Neutrophil (primary cell): ENCODE measurements at regions not wholly inside any gene's neighbourhood (a gene's known extent, or its start where the extent isn't known, plus 50 kb on each side); places are given as distances from the start of the nearest gene placed in this dataset.

ENCODE experiments used
- H3K27ac ChIP-seq: fragments of 200-600 bp; sonication (generic); 2 replicates; pipeline ENCODE4 v1.5.1; 2016; ENCODE audit warnings: mild to moderate bottlenecking, moderate library complexity
- H3K27me3 ChIP-seq: fragments of 200-600 bp; sonication (generic); 2 replicates; pipeline ENCODE4 v1.6.0; 2016; ENCODE audit warnings: mild to moderate bottlenecking
- H3K36me3 ChIP-seq: fragments of 200-600 bp; sonication (generic); 2 replicates; pipeline ENCODE4 v1.5.1; 2017
- H3K4me1 ChIP-seq, 2 experiments: fragments of 200-600 bp in 1 of 2; sonication (generic) in 1 of 2; 1 replicate in 1 of 2; 2 replicates in 1 of 2; pipeline versions ENCODE4 v1.5.1 to v1.6.1; 2013 to 2016; ENCODE audit warnings: low read depth in 1 of 2, low read length in 1 of 2, mild to moderate bottlenecking in 1 of 2, moderate library complexity in 1 of 2; ENCODE audit not compliant: control insufficient read depth in 1 of 2, insufficient read depth in 1 of 2
- H3K4me3 ChIP-seq, 2 experiments: fragments of 200-600 bp in 1 of 2; sonication (generic) in 1 of 2; 1 replicate in 1 of 2; 2 replicates in 1 of 2; pipeline ENCODE4 v1.5.1; 2013 to 2016; ENCODE audit warnings: low read depth in 1 of 2, low read length in 1 of 2, mild to moderate bottlenecking in 1 of 2, moderate library complexity in 1 of 2
- H3K9me3 ChIP-seq: fragments of 200-600 bp; sonication (generic); 2 replicates; pipeline ENCODE4 v1.5.1; 2016
- TF ChIP-seq, protein P1 (sequence below): fragments of 200-600 bp; sonication (generic); IDR thresholded peaks from 2 replicates; pipeline ENCODE4 v1.5.1; 2016; ENCODE audit warnings: antibody characterized with exemption

- no peak overlapping the region for H3K27ac ChIP-seq
- H3K4me3 ChIP-seq, result no peak overlapping the region
- no peaks in the 10 kb centered on the region for H3K27me3 ChIP-seq
- TF ChIP-seq, protein P1, sequence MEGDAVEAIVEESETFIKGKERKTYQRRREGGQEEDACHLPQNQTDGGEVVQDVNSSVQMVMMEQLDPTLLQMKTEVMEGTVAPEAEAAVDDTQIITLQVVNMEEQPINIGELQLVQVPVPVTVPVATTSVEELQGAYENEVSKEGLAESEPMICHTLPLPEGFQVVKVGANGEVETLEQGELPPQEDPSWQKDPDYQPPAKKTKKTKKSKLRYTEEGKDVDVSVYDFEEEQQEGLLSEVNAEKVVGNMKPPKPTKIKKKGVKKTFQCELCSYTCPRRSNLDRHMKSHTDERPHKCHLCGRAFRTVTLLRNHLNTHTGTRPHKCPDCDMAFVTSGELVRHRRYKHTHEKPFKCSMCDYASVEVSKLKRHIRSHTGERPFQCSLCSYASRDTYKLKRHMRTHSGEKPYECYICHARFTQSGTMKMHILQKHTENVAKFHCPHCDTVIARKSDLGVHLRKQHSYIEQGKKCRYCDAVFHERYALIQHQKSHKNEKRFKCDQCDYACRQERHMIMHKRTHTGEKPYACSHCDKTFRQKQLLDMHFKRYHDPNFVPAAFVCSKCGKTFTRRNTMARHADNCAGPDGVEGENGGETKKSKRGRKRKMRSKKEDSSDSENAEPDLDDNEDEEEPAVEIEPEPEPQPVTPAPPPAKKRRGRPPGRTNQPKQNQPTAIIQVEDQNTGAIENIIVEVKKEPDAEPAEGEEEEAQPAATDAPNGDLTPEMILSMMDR, result no peak
- no peaks in the 10 kb centered on the region for H3K9me3 ChIP-seq
- no peaks in the 10 kb centered on the region for H3K36me3 ChIP-seq
- H3K4me1 ChIP-seq, result no peaks in the 10 kb centered on the region
These were observed 509.7 kb downstream of the TDRD15 start for GRCh38 chr2:21633466-21633865.

GRCh38 chr2:21633911-21634310 is 510.1 kb downstream of the TDRD15 start:
- H3K27me3 ChIP-seq, result no peaks in the 10 kb centered on the region
- H3K36me3 ChIP-seq, result no peaks in the 10 kb centered on the region

GRCh38 chr2:21640046-21640445 is 516.3 kb downstream of the TDRD15 start:
- TF ChIP-seq, protein P1, result no peak

More at GRCh38 chr2:21633911-21634310, 510.1 kb downstream of the TDRD15 start:
- Histone ChIP-seq H3K4me3 (no peak overlapping the region), H3K27ac (no peak overlapping the region), H3K9me3 (no peaks in the 10 kb centered on the region), H3K4me1 (no peaks in the 10 kb centered on the region)
- TF ChIP-seq, protein P1, result no peak

GRCh38 chr2:21642647-21643046 is 518.9 kb downstream of the TDRD15 start:
- H3K4me1 ChIP-seq, result no peaks in the 10 kb centered on the region
- no peaks in the 10 kb centered on the region for H3K36me3 ChIP-seq
- TF ChIP-seq, protein P1, result no peak
- H3K27ac ChIP-seq, result no peak overlapping the region
- no peak overlapping the region for H3K4me3 ChIP-seq
- H3K9me3 ChIP-seq, result no peaks in the 10 kb centered on the region
- H3K27me3 ChIP-seq, result no peaks in the 10 kb centered on the region

More at GRCh38 chr2:21640046-21640445, 516.3 kb downstream of the TDRD15 start:
- Histone ChIP-seq H3K36me3 (no peaks in the 10 kb centered on the region), H3K27me3 (no peaks in the 10 kb centered on the region), H3K4me1 (no peaks in the 10 kb centered on the region), H3K4me3 (no peak overlapping the region), H3K9me3 (no peaks in the 10 kb centered on the region), H3K27ac (no peak overlapping the region)

- TF ChIP-seq, protein P1, result no peak
- no peaks in the 10 kb centered on the region for H3K27me3 ChIP-seq
- no peak overlapping the region for H3K27ac ChIP-seq
- no peaks in the 10 kb centered on the region for H3K9me3 ChIP-seq
- no peaks in the 10 kb centered on the region for H3K36me3 ChIP-seq
- no peaks in the 10 kb centered on the region for H3K4me1 ChIP-seq
- no peak overlapping the region for H3K4me3 ChIP-seq
These were observed 519.4 kb downstream of the TDRD15 start for GRCh38 chr2:21643180-21643579.

- TF ChIP-seq, protein P1, result no peak
- Histone ChIP-seq H3K27me3 (no peaks in the 10 kb centered on the region), H3K4me1 (no peaks in the 10 kb centered on the region), H3K4me3 (no peak overlapping the region), H3K9me3 (no peaks in the 10 kb centered on the region), H3K36me3 (no peaks in the 10 kb centered on the region), H3K27ac (no peak overlapping the region)
These were observed 520.5 kb downstream of the TDRD15 start for GRCh38 chr2:21644266-21644665.
